ENCODE measurements at regions not wholly inside any gene's neighbourhood (a gene's known extent, or its start where the extent isn't known, plus 50 kb on each side); places are given as distances from the start of the nearest gene placed in this dataset.

- H3K4me3 ChIP-seq (replicated peaks in 1 of 4; ENCODE audit: control extremely low read depth in 1 of 4, insufficient read depth in 1 of 4, low read depth in 3 of 4, low read length in 4 of 4), result no peak overlapping the region
- no peaks in the 10 kb centered on the region for H3K27me3 ChIP-seq (ENCODE audit: control insufficient read depth, insufficient read depth, low read length)
- H3K36me3 ChIP-seq (ENCODE audit: control insufficient read depth, insufficient read depth, low read length), result no peaks in the 10 kb centered on the region
- TF ChIP-seq CTCF (conservative IDR thresholded peaks at IDR 0.05 in 1 of 2, IDR thresholded peaks at IDR 0.05 in 1 of 2; ENCODE audit: low read depth in 1 of 2, low read length in 2 of 2) (no peak), EZH2 (IDR thresholded peaks at IDR 0.05; ENCODE audit: low read length, missing control alignments) (no peak)
- no peaks in the 10 kb centered on the region for H3K9me3 ChIP-seq (ENCODE audit: control insufficient read depth, insufficient read depth, low read depth, low read length)
- no peak overlapping the region for H3K9ac ChIP-seq (ENCODE audit: insufficient read depth, low read length)
- H3K4me1 ChIP-seq (ENCODE audit: control insufficient read depth, extremely low read depth, insufficient read depth, low read length), result no peaks in the 10 kb centered on the region
- H4K20me1 ChIP-seq (ENCODE audit: control insufficient read depth, extremely low read depth, insufficient read depth, low read length), result no peaks in the 10 kb centered on the region
- H3K79me2 ChIP-seq (ENCODE audit: control insufficient read depth, insufficient read depth, low read length), result no peaks in the 10 kb centered on the region
- no peak overlapping the region for H2AFZ ChIP-seq (ENCODE audit: low read length)
- no peak for DNase-seq (ENCODE audit: low read depth in 2 of 2)
- H3K4me2 ChIP-seq (ENCODE audit: extremely low read depth, insufficient read depth, low read length), result no peak overlapping the region
- no peak overlapping the region for H3K27ac ChIP-seq (ENCODE audit: insufficient read depth, low read length)
Measured at GRCh38 chr18:51273437-51273836, 76.0 kb upstream of the MEX3C start.

GRCh38 chr18:51275712-51276476, 78.4 kb upstream of the MEX3C start:
- Histone ChIP-seq H3K79me2 (ENCODE audit: control insufficient read depth, insufficient read depth, low read length) (no peaks in the 10 kb centered on the region), H3K4me3 (replicated peaks in 1 of 4; ENCODE audit: control extremely low read depth in 1 of 4, insufficient read depth in 1 of 4, low read depth in 3 of 4, low read length in 4 of 4) (no peak overlapping the region), H3K4me2 (ENCODE audit: extremely low read depth, insufficient read depth, low read length) (no peak overlapping the region), H3K27me3 (ENCODE audit: control insufficient read depth, insufficient read depth, low read length) (no peaks in the 10 kb centered on the region), H3K9me3 (ENCODE audit: control insufficient read depth, insufficient read depth, low read depth, low read length) (no peaks in the 10 kb centered on the region), H2AFZ (ENCODE audit: low read length) (no peak overlapping the region), H3K4me1 (ENCODE audit: control insufficient read depth, extremely low read depth, insufficient read depth, low read length) (no peaks in the 10 kb centered on the region), H4K20me1 (ENCODE audit: control insufficient read depth, extremely low read depth, insufficient read depth, low read length) (no peaks in the 10 kb centered on the region), H3K27ac (ENCODE audit: insufficient read depth, low read length) (no peak overlapping the region), H3K36me3 (ENCODE audit: control insufficient read depth, insufficient read depth, low read length) (no peaks in the 10 kb centered on the region), H3K9ac (ENCODE audit: insufficient read depth, low read length) (no peak overlapping the region)
- DNase-seq (ENCODE audit: low read depth in 2 of 2), result peak; percentile 4
- no peak for TF ChIP-seq CTCF (conservative IDR thresholded peaks at IDR 0.05 in 1 of 2, IDR thresholded peaks at IDR 0.05 in 1 of 2; ENCODE audit: low read depth in 1 of 2, low read length in 2 of 2)
- TF ChIP-seq EZH2 (IDR thresholded peaks at IDR 0.05; ENCODE audit: low read length, missing control alignments), result no peak

DNA sequence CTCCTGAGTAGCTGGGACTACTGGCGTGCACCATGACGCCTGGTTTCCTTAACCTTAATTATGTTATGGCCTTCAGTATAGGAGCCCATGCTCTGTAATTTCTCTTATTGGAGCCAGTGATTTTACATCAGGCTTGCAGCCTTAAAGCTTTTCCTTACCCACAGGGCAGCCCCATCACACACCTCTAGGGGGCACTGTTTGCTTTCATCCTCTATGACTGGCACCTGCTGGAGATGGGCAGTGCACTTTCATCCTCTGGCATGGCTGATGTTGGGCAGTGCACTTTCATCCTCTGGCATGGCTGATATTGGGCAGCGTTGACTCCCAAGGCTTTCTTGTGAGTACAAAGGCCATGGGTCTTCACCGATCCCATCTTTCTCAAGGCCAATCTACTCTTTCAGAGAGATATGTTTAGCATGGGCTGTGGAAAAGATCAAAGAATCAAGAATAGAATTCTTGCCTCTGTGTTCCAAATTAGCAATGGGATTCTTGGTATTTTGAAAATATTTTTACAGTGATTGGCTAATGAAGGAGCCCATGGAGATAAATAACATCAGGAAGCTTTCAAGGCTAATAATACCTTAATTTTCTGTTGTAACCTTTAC, 80.7 kb upstream of the MEX3C start:
- no peaks in the 10 kb centered on the region for H3K9me3 ChIP-seq (ENCODE audit: control insufficient read depth, insufficient read depth, low read depth, low read length)
- H3K79me2 ChIP-seq (ENCODE audit: control insufficient read depth, insufficient read depth, low read length), result no peaks in the 10 kb centered on the region
- H3K4me1 ChIP-seq (ENCODE audit: control insufficient read depth, extremely low read depth, insufficient read depth, low read length), result no peaks in the 10 kb centered on the region
- DNase-seq (ENCODE audit: low read depth in 2 of 2), result no peak
- H3K9ac ChIP-seq (ENCODE audit: insufficient read depth, low read length), result no peak overlapping the region
- H4K20me1 ChIP-seq (ENCODE audit: control insufficient read depth, extremely low read depth, insufficient read depth, low read length), result no peaks in the 10 kb centered on the region
- no peak overlapping the region for H2AFZ ChIP-seq (ENCODE audit: low read length)
- no peaks in the 10 kb centered on the region for H3K27me3 ChIP-seq (ENCODE audit: control insufficient read depth, insufficient read depth, low read length)
- no peak overlapping the region for H3K4me2 ChIP-seq (ENCODE audit: extremely low read depth, insufficient read depth, low read length)
- H3K4me3 ChIP-seq (replicated peaks in 1 of 4; ENCODE audit: control extremely low read depth in 1 of 4, insufficient read depth in 1 of 4, low read depth in 3 of 4, low read length in 4 of 4), result no peak overlapping the region
- no peak overlapping the region for H3K27ac ChIP-seq (ENCODE audit: insufficient read depth, low read length)
- H3K36me3 ChIP-seq (ENCODE audit: control insufficient read depth, insufficient read depth, low read length), result no peaks in the 10 kb centered on the region
- no peak for TF ChIP-seq EZH2 (IDR thresholded peaks at IDR 0.05; ENCODE audit: low read length, missing control alignments)
- TF ChIP-seq CTCF (conservative IDR thresholded peaks at IDR 0.05 in 1 of 2, IDR thresholded peaks at IDR 0.05 in 1 of 2; ENCODE audit: low read depth in 1 of 2, low read length in 2 of 2), result peak in 1 of 2 donors; percentile 20

Measured in fibroblast of lung (primary cell).